ENCODE measurements at regions not wholly inside any gene's neighbourhood (a gene's known extent, or its start where the extent isn't known, plus 50 kb on each side); places are given as distances from the start of the nearest gene placed in this dataset.

GRCh38 chr1:38534473-38534823 is 325.1 kb downstream of the RRAGC start:
- TF ChIP-seq CTCF (conservative IDR thresholded peaks at IDR 0.05 in 1 of 2, IDR thresholded peaks at IDR 0.05 in 1 of 2; ENCODE audit: low read depth in 1 of 2, low read length in 2 of 2) (no peak), EZH2 (IDR thresholded peaks at IDR 0.05; ENCODE audit: low read length, missing control alignments) (no peak)

Data from fibroblast of lung (primary cell).